ENCODE measurements at regions not wholly inside any gene's neighbourhood (a gene's known extent, or its start where the extent isn't known, plus 50 kb on each side); places are given as distances from the start of the nearest gene placed in this dataset.

DNA sequence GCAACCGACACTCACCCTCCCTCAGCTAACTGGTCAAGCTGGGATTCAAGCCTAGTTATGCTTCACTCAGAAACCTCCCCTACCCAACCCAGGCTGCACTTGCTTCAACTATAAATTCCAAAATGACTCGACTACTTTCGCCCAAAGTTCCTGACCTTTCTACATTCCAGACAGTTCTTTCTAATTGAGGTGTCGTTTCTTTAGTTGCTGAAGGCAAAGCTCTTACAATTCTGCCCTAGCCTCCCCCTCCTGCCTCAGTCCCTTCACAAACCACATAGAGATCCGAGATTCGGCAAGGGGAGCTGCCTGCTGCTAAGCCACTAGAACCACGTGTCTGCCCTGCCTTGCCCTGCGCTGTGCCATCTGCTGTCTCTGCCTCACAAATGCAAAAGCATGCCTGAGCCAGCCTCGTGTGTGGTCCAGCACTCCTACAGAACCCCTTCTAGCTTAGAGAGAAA lies 74.7 kb upstream of the SH3GL3 start:
- TF ChIP-seq POLR2A (IDR thresholded peaks at IDR 0.05) = no peak
- TF ChIP-seq, protein P1, sequence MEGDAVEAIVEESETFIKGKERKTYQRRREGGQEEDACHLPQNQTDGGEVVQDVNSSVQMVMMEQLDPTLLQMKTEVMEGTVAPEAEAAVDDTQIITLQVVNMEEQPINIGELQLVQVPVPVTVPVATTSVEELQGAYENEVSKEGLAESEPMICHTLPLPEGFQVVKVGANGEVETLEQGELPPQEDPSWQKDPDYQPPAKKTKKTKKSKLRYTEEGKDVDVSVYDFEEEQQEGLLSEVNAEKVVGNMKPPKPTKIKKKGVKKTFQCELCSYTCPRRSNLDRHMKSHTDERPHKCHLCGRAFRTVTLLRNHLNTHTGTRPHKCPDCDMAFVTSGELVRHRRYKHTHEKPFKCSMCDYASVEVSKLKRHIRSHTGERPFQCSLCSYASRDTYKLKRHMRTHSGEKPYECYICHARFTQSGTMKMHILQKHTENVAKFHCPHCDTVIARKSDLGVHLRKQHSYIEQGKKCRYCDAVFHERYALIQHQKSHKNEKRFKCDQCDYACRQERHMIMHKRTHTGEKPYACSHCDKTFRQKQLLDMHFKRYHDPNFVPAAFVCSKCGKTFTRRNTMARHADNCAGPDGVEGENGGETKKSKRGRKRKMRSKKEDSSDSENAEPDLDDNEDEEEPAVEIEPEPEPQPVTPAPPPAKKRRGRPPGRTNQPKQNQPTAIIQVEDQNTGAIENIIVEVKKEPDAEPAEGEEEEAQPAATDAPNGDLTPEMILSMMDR (IDR thresholded peaks at IDR 0.05) = no peak
